SK-N-SH (cell line): ENCODE measurements at regions not wholly inside any gene's neighbourhood (a gene's known extent, or its start where the extent isn't known, plus 50 kb on each side); places are given as distances from the start of the nearest gene placed in this dataset.

Source experiments
- CTCF ChIA-PET: fragments of 300-600, 350-600 bp; formaldehyde crosslinking; extraction: SDS; loops from one replicate; lab custom pipeline; 2021; lab: Yijun Ruan, JAX
- POLR2A ChIA-PET: fragments of 350-600 bp; sonication (Branson Sonifier 250); formaldehyde crosslinking; extraction: SDS; loops from one replicate; lab custom pipeline; 2020; ENCODE audit warnings: antibody characterized with exemption, inconsistent platforms; lab: Yijun Ruan, JAX
- DNase-seq: peaks from one replicate; pipeline ENCODE4 v3.0.0; 2012
- H2AFZ ChIP-seq: fragments of 200-600 bp; sonication (generic); 2 replicates; pipeline ENCODE4 v1.8.1; 2016; ENCODE audit warnings: antibody characterized with exemption, mild to moderate bottlenecking, low read depth
- H3F3A ChIP-seq: fragments of 200-600 bp; sonication (generic); replicated peaks from 2 replicates; pipeline ENCODE3; 2016; ENCODE audit warnings: antibody characterized with exemption, mild to moderate bottlenecking; ENCODE audit not compliant: insufficient read depth
- H3K27ac ChIP-seq, 2 experiments: fragments of 200-500 bp in 1 of 2; fragments of 200-600 bp in 1 of 2; sonication (Bioruptor generic) in 1 of 2; sonication (generic), shearing (Covaris generic) in 1 of 2; 2 replicates each; pipeline versions ENCODE4 v1.5.1 to v1.6.1; 2014 to 2016; ENCODE audit warnings: low read depth in 2 of 2, inconsistent platforms in 1 of 2, low read length in 1 of 2, mild to moderate bottlenecking in 1 of 2, mixed read lengths in 1 of 2
- H3K27me3 ChIP-seq: fragments of 200-600 bp; sonication (generic), shearing (Covaris generic); 2 replicates; pipeline ENCODE4 v1.6.1; 2016; ENCODE audit warnings: mixed run types; ENCODE audit not compliant: insufficient read depth
- H3K36me3 ChIP-seq, 2 experiments: fragments of 200-500 bp in 1 of 2; fragments of 200-600 bp in 1 of 2; sonication (Bioruptor generic) in 1 of 2; sonication (generic) in 1 of 2; replicated peaks in 1 of 2; 2 replicates each; pipeline versions ENCODE3 to v1.5.1; 2014 to 2016; ENCODE audit warnings: low read length in 1 of 2, mild to moderate bottlenecking in 1 of 2; ENCODE audit not compliant: insufficient read depth in 2 of 2, control insufficient read depth in 1 of 2
- H3K4me1 ChIP-seq, 2 experiments: fragments of 200-500 bp in 1 of 2; fragments of 200-600 bp in 1 of 2; sonication (Bioruptor generic) in 1 of 2; sonication (generic), shearing (Covaris generic) in 1 of 2; 2 replicates each; pipeline versions ENCODE4 v1.5.1 to v1.6.1; 2014 to 2016; ENCODE audit warnings: low read depth in 1 of 2, low read length in 1 of 2, mixed run types in 1 of 2; ENCODE audit not compliant: insufficient read depth in 2 of 2, control insufficient read depth in 1 of 2
- H3K4me2 ChIP-seq: fragments of 200-600 bp; sonication (generic), shearing (Covaris generic); 2 replicates; pipeline ENCODE4 v1.6.1; 2017; ENCODE audit warnings: mixed run types
- H3K4me3 ChIP-seq, 2 experiments: fragments of 200-500 bp in 1 of 2; fragments of 200-600 bp in 1 of 2; sonication (Bioruptor generic) in 1 of 2; sonication (generic), shearing (Covaris generic) in 1 of 2; 2 replicates each; pipeline versions ENCODE4 v1.5.1 to v1.8.1; 2014 to 2016; ENCODE audit warnings: low read depth in 2 of 2, inconsistent platforms in 1 of 2, low read length in 1 of 2, mild to moderate bottlenecking in 1 of 2, mixed read lengths in 1 of 2, moderate library complexity in 1 of 2
- H3K79me2 ChIP-seq: fragments of 200-600 bp; sonication (generic); 2 replicates; pipeline ENCODE4 v1.8.1; 2017; ENCODE audit warnings: mild to moderate bottlenecking; ENCODE audit not compliant: insufficient read depth
- H3K9ac ChIP-seq: fragments of 200-600 bp; sonication (generic); 2 replicates; pipeline ENCODE4 v1.6.1; 2017; ENCODE audit warnings: mixed run types
- H3K9me2 ChIP-seq: fragments of 200-600 bp; sonication (generic); 2 replicates; pipeline ENCODE4 v1.6.1; 2017; ENCODE audit warnings: mixed run types
- H3K9me3 ChIP-seq: fragments of 200-600 bp; sonication (generic); 2 replicates; pipeline ENCODE4 v1.6.1; 2017; ENCODE audit warnings: mixed run types, mild to moderate bottlenecking, moderate library complexity
- H4K20me1 ChIP-seq: fragments of 200-600 bp; sonication (generic); 2 replicates; pipeline ENCODE4 v1.6.1; 2017; ENCODE audit warnings: mild to moderate bottlenecking, mixed run types; ENCODE audit not compliant: insufficient read depth
- CTCF ChIP-seq: fragments of 200-600 bp; sonication (generic); IDR thresholded peaks from 2 replicates; pipeline ENCODE4 v1.6.1; 2017; ENCODE audit warnings: antibody characterized with exemption, mild to moderate bottlenecking, moderate library complexity
- EP300 ChIP-seq, 2 experiments: IDR thresholded peaks; 2 replicates each; pipeline versions ENCODE4 v1.4.0 to v1.6.1; 2012; ENCODE audit warnings: borderline replicate concordance in 1 of 2, low read depth in 1 of 2, low read length in 1 of 2
- FOXJ3 ChIP-seq: sonication (generic); formaldehyde crosslinking; IDR thresholded peaks from 2 replicates; pipeline ENCODE4 v1.5.1; 2020; ENCODE audit warnings: mild to moderate bottlenecking, missing genetic modification reagents
- FOXM1 ChIP-seq: IDR thresholded peaks from 2 replicates; pipeline ENCODE4 v1.4.0; 2012; ENCODE audit warnings: low read depth, mild to moderate bottlenecking
- GABPA ChIP-seq: IDR thresholded peaks from 2 replicates; pipeline ENCODE4 v1.4.0; 2012; ENCODE audit warnings: low read depth, mild to moderate bottlenecking
- IRF3 ChIP-seq: fragments of 150-350 bp; IDR thresholded peaks from 2 replicates; pipeline ENCODE4 v1.6.1; 2016; ENCODE audit warnings: mild to moderate bottlenecking, low read depth, low read length
- JUND ChIP-seq: IDR thresholded peaks from 2 replicates; pipeline ENCODE4 v1.4.0; 2012
- MXI1 ChIP-seq: IDR thresholded peaks from 2 replicates; pipeline ENCODE4 v1.6.1; 2012; ENCODE audit warnings: mild to moderate bottlenecking, low read depth, low read length, improper control_type of control experiment
- RAD21 ChIP-seq: IDR thresholded peaks from 2 replicates; pipeline ENCODE4 v1.6.1; 2012; ENCODE audit warnings: mild to moderate bottlenecking, low read length
- RCOR1 ChIP-seq: fragments of 150-350 bp; IDR thresholded peaks from 2 replicates; pipeline ENCODE4 v1.6.1; 2017; ENCODE audit warnings: antibody characterized with exemption, low read length
- TCF12 ChIP-seq: IDR thresholded peaks from 2 replicates; pipeline ENCODE4 v1.4.0; 2012
- USF2 ChIP-seq: fragments of 150-350 bp; IDR thresholded peaks from 2 replicates; pipeline ENCODE4 v1.6.1; 2017; ENCODE audit warnings: antibody characterized with exemption, low read length, low read depth, borderline replicate concordance
- WGBS: methylation state at CpG from one replicate; pipeline ENCODE4 v1.1.6; 2017; ENCODE audit warnings: low lambda C conversion rate; 5-methylcytosine and 5-hydroxymethylcytosine counted together

- POLR2A ChIA-PET, result no interaction called here
- Histone ChIP-seq H3K27me3 (no peaks in the 10 kb centered on the region), H2AFZ (no peak overlapping the region), H4K20me1 (no peaks in the 10 kb centered on the region), H3K9me3 (no peaks in the 10 kb centered on the region), H3K4me3 (no peak overlapping the region), H3K79me2 (no peaks in the 10 kb centered on the region), H3F3A (no peaks in the 10 kb centered on the region), H3K9me2 (no peaks in the 10 kb centered on the region), H3K4me2 (no peak overlapping the region)
- TF ChIP-seq RAD21, result no peak
- TF ChIP-seq USF2, result no peak
- no peak for TF ChIP-seq FOXJ3
- TF ChIP-seq TCF12, result no peak
- no peak for TF ChIP-seq MXI1
- TF ChIP-seq CTCF, result no peak
- no peak for TF ChIP-seq JUND
- no peak for TF ChIP-seq RCOR1
- no peak for TF ChIP-seq GABPA
- TF ChIP-seq, all 33 proteins: peak for 0
- no peaks in the 10 kb centered on the region; a peak in 1 of 4 replicates for H3K4me1 ChIP-seq
- no peak for DNase-seq
- WGBS, result 50% methylated on average over 1 of the region's 1 CpG
- H3K27ac ChIP-seq, result no peak overlapping the region
- no peak overlapping the region for H3K9ac ChIP-seq
- CTCF ChIA-PET, result interaction anchor here (1.3 to 1.5 kb wide), 3 partner anchors 19 to 205 kb away, joined by 3 to 5 read pairs (median 3); no protein-coding TSS in a partner anchor
- H3K36me3 ChIP-seq, result no peaks in the 10 kb centered on the region
Observed at GRCh38 chr13:53170910-53171309, 142.3 kb downstream of the OLFM4 start.

GRCh38 chr13:53174545-53174944 lies 145.9 kb downstream of the OLFM4 start:
- Histone ChIP-seq H3F3A (no peaks in the 10 kb centered on the region), H3K4me1 (no peaks in the 10 kb centered on the region), H3K9ac (no peak overlapping the region), H3K9me2 (no peaks in the 10 kb centered on the region), H3K9me3 (no peaks in the 10 kb centered on the region), H3K79me2 (no peaks in the 10 kb centered on the region), H2AFZ (no peak overlapping the region), H3K36me3 (no peaks in the 10 kb centered on the region), H3K4me2 (no peak overlapping the region), H4K20me1 (no peaks in the 10 kb centered on the region), H3K27me3 (no peaks in the 10 kb centered on the region), H3K27ac (no peak overlapping the region), H3K4me3 (no peak overlapping the region)
- 63% methylated on average over 2 of the region's 2 CpGs for WGBS
- no peak for TF ChIP-seq IRF3
- TF ChIP-seq FOXM1, result no peak
- TF ChIP-seq EP300 (IDR thresholded peaks at IDR 0.05; ENCODE audit: borderline replicate concordance in 1 of 2, low read depth in 1 of 2, low read length in 1 of 2), result no peak
- TF ChIP-seq MXI1, result no peak
- DNase-seq, result no peak
- CTCF ChIA-PET, result interaction anchor here (3.1 kb wide), 1 partner anchor 23 kb away, joined by 12 read pairs; no protein-coding TSS in a partner anchor
- POLR2A ChIA-PET, result no interaction called here
